ENCODE measurements at regions not wholly inside any gene's neighbourhood (a gene's known extent, or its start where the extent isn't known, plus 50 kb on each side); places are given as distances from the start of the nearest gene placed in this dataset.
"Not testable (repeated sequence)": the region's sequence is repeated elsewhere in the genome, so short reads cannot be mapped to it uniquely, and the experiment has no call there.

GRCh38 chr5:87777877-87778276 is 365.1 kb upstream of the CCNH start:
- in situ Hi-C loops (cut with MboI; ENCODE audit: low sequenced_read_pairs, unreplicated experiment) = no loop called here
- DNase-seq (ENCODE audit: low spot score) = no peak
- TF ChIP-seq CTCF (IDR thresholded peaks at IDR 0.05; ENCODE audit: borderline replicate concordance, control extremely low read depth, extremely low read depth, insufficient read depth, missing control alignments) = no peak

DNA sequence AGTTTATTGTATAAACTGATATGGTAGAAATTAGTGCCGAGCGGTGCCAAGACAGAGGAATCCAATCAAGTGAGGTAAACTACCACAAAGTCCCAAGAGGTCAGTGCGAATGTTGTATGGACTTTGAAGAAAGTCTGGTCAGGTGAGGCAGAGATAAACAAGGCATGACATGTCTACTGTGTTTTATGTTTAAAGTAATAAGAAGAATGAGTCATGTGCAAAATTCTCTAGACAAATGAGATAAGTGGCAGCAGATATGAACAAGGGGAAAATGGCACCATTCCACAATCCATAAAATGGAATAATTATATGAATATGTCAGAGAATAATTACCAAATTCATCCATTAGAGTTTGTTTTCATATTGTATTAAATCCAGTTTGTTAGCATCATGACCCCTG is 364.1 kb upstream of the CCNH start:
- no peak for TF ChIP-seq CTCF (IDR thresholded peaks at IDR 0.05; ENCODE audit: borderline replicate concordance, control extremely low read depth, extremely low read depth, insufficient read depth, missing control alignments)
- no peak for DNase-seq (ENCODE audit: low spot score)
- in situ Hi-C loops (cut with MboI; ENCODE audit: low sequenced_read_pairs, unreplicated experiment) = no loop called here

DNA sequence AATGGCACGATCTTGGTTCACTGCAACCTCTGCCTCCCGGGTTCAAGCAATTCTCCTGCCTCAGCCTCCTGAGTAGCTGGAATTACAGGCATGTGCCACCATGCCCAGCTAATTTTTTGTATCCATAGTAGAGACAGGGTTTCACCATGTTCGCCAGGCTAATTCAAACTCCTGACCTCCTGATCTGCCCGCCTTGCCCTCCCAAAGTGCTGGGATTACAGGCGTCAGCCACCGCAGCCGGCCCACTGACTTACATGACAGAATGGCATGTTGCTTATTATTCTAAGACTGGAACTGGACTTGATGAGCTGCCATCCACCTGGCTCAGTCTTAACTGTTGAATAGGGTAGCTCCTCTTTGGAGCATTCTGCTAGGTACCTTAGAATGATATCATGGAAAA is 363.6 kb upstream of the CCNH start:
- in situ Hi-C loops (cut with MboI; ENCODE audit: low sequenced_read_pairs, unreplicated experiment); DNase-seq (ENCODE audit: low spot score): not testable (repeated sequence)

GRCh38 chr5:87775228-87775627 is 362.5 kb upstream of the CCNH start:
- in situ Hi-C loops (cut with MboI; ENCODE audit: low sequenced_read_pairs, unreplicated experiment) = no loop called here
- no peak for DNase-seq (ENCODE audit: low spot score)
- TF ChIP-seq CTCF (IDR thresholded peaks at IDR 0.05; ENCODE audit: borderline replicate concordance, control extremely low read depth, extremely low read depth, insufficient read depth, missing control alignments) = no peak

GRCh38 chr5:87774804-87775203 is 362.1 kb upstream of the CCNH start:
- in situ Hi-C loops (cut with MboI; ENCODE audit: low sequenced_read_pairs, unreplicated experiment) = no loop called here
- no peak for TF ChIP-seq CTCF (IDR thresholded peaks at IDR 0.05; ENCODE audit: borderline replicate concordance, control extremely low read depth, extremely low read depth, insufficient read depth, missing control alignments)
- no peak for DNase-seq (ENCODE audit: low spot score)

DNA sequence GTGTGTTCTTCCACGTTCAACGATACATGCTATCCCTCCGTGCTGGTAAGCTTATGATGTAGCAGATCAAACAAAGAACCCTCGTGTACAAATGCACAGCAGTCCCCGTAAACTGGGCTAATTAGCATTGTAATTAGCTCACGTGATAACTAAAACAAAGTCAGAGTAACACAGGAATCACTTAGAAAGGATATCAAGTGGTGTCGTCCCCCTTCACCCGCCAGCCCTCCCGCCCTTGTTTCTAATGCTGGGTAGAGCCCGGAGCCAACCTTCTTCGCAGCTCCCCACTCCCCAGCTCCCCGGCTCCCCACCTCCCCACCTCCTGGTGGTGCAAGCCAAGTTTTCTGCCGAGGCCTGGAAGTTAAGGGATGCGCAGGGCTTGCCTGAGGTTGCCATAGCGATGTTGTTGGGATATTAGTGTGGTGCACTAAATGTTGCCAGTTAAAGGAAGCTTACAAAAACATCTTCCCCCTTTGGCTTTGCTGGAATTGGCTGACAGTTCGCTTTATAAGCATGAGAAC is 357.9 kb upstream of the CCNH start:
- in situ Hi-C loops (cut with MboI; ENCODE audit: low sequenced_read_pairs, unreplicated experiment) = no loop called here
- no peak for DNase-seq (ENCODE audit: low spot score)
- TF ChIP-seq CTCF (IDR thresholded peaks at IDR 0.05; ENCODE audit: borderline replicate concordance, control extremely low read depth, extremely low read depth, insufficient read depth, missing control alignments) = no peak

GRCh38 chr5:87770016-87770570 is 357.4 kb upstream of the CCNH start:
- no peak for TF ChIP-seq CTCF (IDR thresholded peaks at IDR 0.05; ENCODE audit: borderline replicate concordance, control extremely low read depth, extremely low read depth, insufficient read depth, missing control alignments)
- in situ Hi-C loops (cut with MboI; ENCODE audit: low sequenced_read_pairs, unreplicated experiment) = no loop called here
- DNase-seq (ENCODE audit: low spot score) = no peak

Measured in GM13976 (cell line).